ENCODE measurements at regions not wholly inside any gene's neighbourhood (a gene's known extent, or its start where the extent isn't known, plus 50 kb on each side); places are given as distances from the start of the nearest gene placed in this dataset.

DNA sequence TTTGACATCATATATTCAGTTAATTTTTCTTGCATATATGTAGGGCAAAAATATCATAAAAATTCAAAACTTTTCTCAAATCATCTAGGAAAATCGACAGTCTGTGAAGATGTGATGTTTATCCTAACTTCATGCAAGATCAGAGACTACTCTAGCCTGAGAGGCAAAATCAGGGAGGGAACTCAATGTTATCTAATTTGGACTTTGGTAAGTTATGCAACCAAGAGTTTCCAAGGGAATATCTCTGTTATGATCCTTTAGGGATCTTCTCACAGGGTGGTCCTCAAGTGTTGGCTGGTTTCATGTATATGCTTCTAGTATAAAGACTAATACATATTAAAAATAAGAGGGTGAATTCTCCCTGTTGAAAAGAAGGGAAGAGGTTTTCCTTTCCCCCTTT, 723.9 kb downstream of the KHDRBS2 start:
- no peak overlapping the region for H3K4me3 ChIP-seq (replicated peaks in 1 of 3; ENCODE audit: insufficient read depth in 1 of 3, low read depth in 1 of 3, low read length in 3 of 3)
- H3K9me1 ChIP-seq (replicated peaks; ENCODE audit: control insufficient read depth, extremely low read depth, insufficient read depth, low read length), result no peaks in the 10 kb centered on the region
- H3K4me1 ChIP-seq (ENCODE audit: control insufficient read depth, extremely low read depth, insufficient read depth, low read length), result no peaks in the 10 kb centered on the region
- no peak overlapping the region for H3K27ac ChIP-seq (ENCODE audit: insufficient read depth, low read depth, low read length)
- peaks cover 5% of the 10 kb centered on the region for H3K9me3 ChIP-seq (replicated peaks; ENCODE audit: control insufficient read depth, insufficient read depth, low read length)
- ChIA-PET POLR2A (no interaction called here), CTCF (no interaction called here)
- dilution Hi-C loops (cut with MboI; ENCODE audit: extremely low pct_ligation_motif_present, low sequenced_read_pairs), result no loop called here
- DNase-seq (ENCODE audit: low read depth, low spot score) (no peak), FAIRE-seq (no peak)
- H2AFZ ChIP-seq (ENCODE audit: low read depth, low read length), result no peak overlapping the region
- no peak for TF ChIP-seq MYC (IDR thresholded peaks at IDR 0.05; ENCODE audit: low read depth, low read length)
- H3K27me3 ChIP-seq (ENCODE audit: control insufficient read depth in 2 of 2, insufficient read depth in 2 of 2, low read length in 2 of 2), result no peaks in the 10 kb centered on the region
- intact Hi-C loops (cut with micrococcal nuclease), result no loop called here
- BruUV-seq (replicated peaks), result no TSS peak
- no peak overlapping the region for H3K4me2 ChIP-seq (ENCODE audit: insufficient read depth, low read length)
- no peaks in the 10 kb centered on the region for H4K20me1 ChIP-seq (replicated peaks; ENCODE audit: control insufficient read depth, extremely low read depth, insufficient read depth, low read length)
- no peaks in the 10 kb centered on the region for H3K79me2 ChIP-seq (ENCODE audit: control insufficient read depth, insufficient read depth, low read length)
- H3K9ac ChIP-seq (replicated peaks; ENCODE audit: extremely low read depth, insufficient read depth, low read length), result no peak overlapping the region
- H3K36me3 ChIP-seq (ENCODE audit: control insufficient read depth in 2 of 2, extremely low read depth in 1 of 2, insufficient read depth in 2 of 2, low read length in 2 of 2), result no peaks in the 10 kb centered on the region

DNA sequence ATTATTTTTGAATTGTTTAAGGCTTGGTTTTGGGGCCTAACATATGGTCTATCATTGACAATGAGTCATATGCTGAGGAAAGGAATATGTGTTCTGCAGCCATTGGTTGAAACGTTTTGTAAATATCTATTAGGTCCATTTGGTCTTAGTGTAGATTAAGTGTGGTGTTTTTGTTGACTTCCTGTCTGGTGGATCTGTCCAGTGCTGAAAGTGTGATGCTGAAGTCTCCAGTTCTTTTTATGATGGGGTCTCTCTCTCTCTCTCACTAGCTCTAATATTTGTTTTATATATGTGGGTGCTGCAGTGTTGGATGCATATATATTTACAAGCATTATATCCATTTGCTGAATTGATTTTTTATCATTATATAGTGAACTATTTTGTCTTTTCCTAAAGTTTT, 727.2 kb downstream of the KHDRBS2 start:
- Histone ChIP-seq H3K9me3 (replicated peaks; ENCODE audit: control insufficient read depth, insufficient read depth, low read length) (peaks cover 9% of the 10 kb centered on the region), H3K9ac (replicated peaks; ENCODE audit: extremely low read depth, insufficient read depth, low read length) (no peak overlapping the region), H3K27ac (ENCODE audit: insufficient read depth, low read depth, low read length) (no peak overlapping the region), H4K20me1 (replicated peaks; ENCODE audit: control insufficient read depth, extremely low read depth, insufficient read depth, low read length) (no peaks in the 10 kb centered on the region), H3K36me3 (ENCODE audit: control insufficient read depth in 2 of 2, extremely low read depth in 1 of 2, insufficient read depth in 2 of 2, low read length in 2 of 2) (no peaks in the 10 kb centered on the region), H2AFZ (ENCODE audit: low read depth, low read length) (no peak overlapping the region), H3K4me3 (replicated peaks in 1 of 3; ENCODE audit: insufficient read depth in 1 of 3, low read depth in 1 of 3, low read length in 3 of 3) (no peak overlapping the region), H3K4me2 (ENCODE audit: insufficient read depth, low read length) (no peak overlapping the region), H3K9me1 (replicated peaks; ENCODE audit: control insufficient read depth, extremely low read depth, insufficient read depth, low read length) (no peaks in the 10 kb centered on the region), H3K27me3 (ENCODE audit: control insufficient read depth in 2 of 2, insufficient read depth in 2 of 2, low read length in 2 of 2) (no peaks in the 10 kb centered on the region), H3K79me2 (ENCODE audit: control insufficient read depth, insufficient read depth, low read length) (no peaks in the 10 kb centered on the region), H3K4me1 (ENCODE audit: control insufficient read depth, extremely low read depth, insufficient read depth, low read length) (no peaks in the 10 kb centered on the region)
- no peak for DNase-seq (ENCODE audit: low read depth, low spot score)
- BruUV-seq (replicated peaks), result no TSS peak
- dilution Hi-C loops (cut with MboI; ENCODE audit: extremely low pct_ligation_motif_present, low sequenced_read_pairs) (no loop called here), intact Hi-C loops (cut with micrococcal nuclease) (no loop called here)
- TF ChIP-seq, protein P1, sequence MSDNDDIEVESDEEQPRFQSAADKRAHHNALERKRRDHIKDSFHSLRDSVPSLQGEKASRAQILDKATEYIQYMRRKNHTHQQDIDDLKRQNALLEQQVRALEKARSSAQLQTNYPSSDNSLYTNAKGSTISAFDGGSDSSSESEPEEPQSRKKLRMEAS (IDR thresholded peaks at IDR 0.05; ENCODE audit: insufficient read depth, insufficient read length), result no peak
- TF ChIP-seq MYC (IDR thresholded peaks at IDR 0.05; ENCODE audit: low read depth, low read length), result no peak
- TF ChIP-seq POLR2AphosphoS5 (IDR thresholded peaks at IDR 0.05; ENCODE audit: insufficient read depth, low read depth, low read length), result no peak
- TF ChIP-seq GATA2 (IDR thresholded peaks at IDR 0.05; ENCODE audit: insufficient read depth, insufficient read length, low read depth, low read length), result no peak
- no peak for TF ChIP-seq JUN (IDR thresholded peaks at IDR 0.05; ENCODE audit: borderline replicate concordance, insufficient read depth, insufficient read length, low read depth)
- TF ChIP-seq EZH2 (IDR thresholded peaks at IDR 0.05; ENCODE audit: borderline replicate concordance, low read depth, low read length, severe bottlenecking), result no peak
- TF ChIP-seq, protein P2, sequence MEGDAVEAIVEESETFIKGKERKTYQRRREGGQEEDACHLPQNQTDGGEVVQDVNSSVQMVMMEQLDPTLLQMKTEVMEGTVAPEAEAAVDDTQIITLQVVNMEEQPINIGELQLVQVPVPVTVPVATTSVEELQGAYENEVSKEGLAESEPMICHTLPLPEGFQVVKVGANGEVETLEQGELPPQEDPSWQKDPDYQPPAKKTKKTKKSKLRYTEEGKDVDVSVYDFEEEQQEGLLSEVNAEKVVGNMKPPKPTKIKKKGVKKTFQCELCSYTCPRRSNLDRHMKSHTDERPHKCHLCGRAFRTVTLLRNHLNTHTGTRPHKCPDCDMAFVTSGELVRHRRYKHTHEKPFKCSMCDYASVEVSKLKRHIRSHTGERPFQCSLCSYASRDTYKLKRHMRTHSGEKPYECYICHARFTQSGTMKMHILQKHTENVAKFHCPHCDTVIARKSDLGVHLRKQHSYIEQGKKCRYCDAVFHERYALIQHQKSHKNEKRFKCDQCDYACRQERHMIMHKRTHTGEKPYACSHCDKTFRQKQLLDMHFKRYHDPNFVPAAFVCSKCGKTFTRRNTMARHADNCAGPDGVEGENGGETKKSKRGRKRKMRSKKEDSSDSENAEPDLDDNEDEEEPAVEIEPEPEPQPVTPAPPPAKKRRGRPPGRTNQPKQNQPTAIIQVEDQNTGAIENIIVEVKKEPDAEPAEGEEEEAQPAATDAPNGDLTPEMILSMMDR (IDR thresholded peaks at IDR 0.05; ENCODE audit: extremely low read depth in 1 of 2, insufficient read depth in 1 of 2, low read depth in 1 of 2, low read length in 2 of 2), result no peak
- no peak for TF ChIP-seq POLR2A (IDR thresholded peaks at IDR 0.05; ENCODE audit: low read depth, low read length)
- TF ChIP-seq FOS (IDR thresholded peaks at IDR 0.05; ENCODE audit: borderline replicate concordance, insufficient read depth, low read length), result no peak
- no peak for FAIRE-seq
- POLR2A ChIA-PET, result no interaction called here
- CTCF ChIA-PET, result no interaction called here
